A673 (cell line): ENCODE measurements at regions not wholly inside any gene's neighbourhood (a gene's known extent, or its start where the extent isn't known, plus 50 kb on each side); places are given as distances from the start of the nearest gene placed in this dataset.

ENCODE experiments used
- BruUV-seq: library from RNA; stranded (reverse); fragments of 400-500 nt; replicated peaks from 2 replicates; lab custom pipeline; 2021; lab: Mats Ljungman, UMichigan
- CTCF ChIA-PET: fragments of 300-600 bp; sonication (Branson Sonifier 250); formaldehyde crosslinking; loops from one replicate; lab custom pipeline; 2022; ENCODE audit warnings: antibody characterized with exemption; lab: Charles Lee
- POLR2A ChIA-PET: fragments of 300-600 bp; sonication (Branson Sonifier 250); formaldehyde crosslinking; loops from one replicate; lab custom pipeline; 2022; ENCODE audit warnings: antibody characterized with exemption; ENCODE audit not compliant: low non-redundant PET; lab: Charles Lee
- DNase-seq: peaks from one replicate; pipeline ENCODE4 v3.0.0-alpha.2; 2015; ENCODE audit warnings: low spot score
- H3K27ac ChIP-seq: fragments of 200-600 bp; sonication (generic); 2 replicates; pipeline ENCODE4 v1.5.1; 2016; ENCODE audit warnings: mixed run types, low read depth, mild to moderate bottlenecking, mixed read lengths, antibody characterized with exemption, low read length; ENCODE audit not compliant: poor library complexity, severe bottlenecking
- H3K27me3 ChIP-seq: fragments of 200-600 bp; sonication (generic); replicated peaks from 2 replicates; pipeline ENCODE4 v1.6.1; 2017; ENCODE audit warnings: mixed run types, low read depth, mild to moderate bottlenecking, mixed read lengths, antibody characterized with exemption, low read length; ENCODE audit not compliant: insufficient read depth, poor library complexity
- H3K36me3 ChIP-seq: fragments of 200-600 bp; sonication (generic); 2 replicates; pipeline ENCODE4 v1.6.1; 2016; ENCODE audit warnings: mixed run types, mild to moderate bottlenecking, mixed read lengths, antibody characterized with exemption, low read length; ENCODE audit not compliant: insufficient read depth, poor library complexity, severe bottlenecking
- H3K4me1 ChIP-seq: fragments of 200-600 bp; sonication (generic); 2 replicates; pipeline ENCODE4 v1.6.1; 2017; ENCODE audit warnings: mixed run types, mild to moderate bottlenecking, mixed read lengths, antibody characterized with exemption, low read length; ENCODE audit not compliant: insufficient read depth, poor library complexity, severe bottlenecking
- H3K4me3 ChIP-seq: fragments of 200-600 bp; sonication (generic); 2 replicates; pipeline ENCODE4 v1.5.1; 2016; ENCODE audit warnings: low read depth, mixed run types, mild to moderate bottlenecking, mixed read lengths, low read length; ENCODE audit not compliant: poor library complexity, severe bottlenecking
- H3K9me3 ChIP-seq: fragments of 200-600 bp; sonication (generic); 2 replicates; pipeline ENCODE4 v1.6.1; 2016; ENCODE audit warnings: mixed run types, low read depth, mild to moderate bottlenecking, mixed read lengths, antibody characterized with exemption, low read length; ENCODE audit not compliant: poor library complexity, severe bottlenecking
- EZH2 ChIP-seq: fragments of 200-600 bp; sonication (generic); IDR thresholded peaks from 2 replicates; pipeline ENCODE4 v1.6.1; 2017; ENCODE audit warnings: borderline replicate concordance, low read depth, mild to moderate bottlenecking, mixed read lengths, antibody characterized with exemption, low read length; ENCODE audit not compliant: poor library complexity, severe bottlenecking
- intact Hi-C: fragments of 100-400 bp; cut with micrococcal nuclease; formaldehyde crosslinking; loops from one replicate; pipeline ENCODE4 v1.10.0; 2022; ENCODE audit not compliant: unreplicated experiment
- TF ChIP-seq, protein P1 (sequence below): fragments of 300-800, 200-600 bp; sonication (generic); conservative IDR thresholded peaks from 2 replicates; pipeline ENCODE4 v1.5.1; 2017; ENCODE audit warnings: low read depth, mild to moderate bottlenecking, antibody characterized with exemption, low read length, moderate library complexity, mixed read lengths

DNA sequence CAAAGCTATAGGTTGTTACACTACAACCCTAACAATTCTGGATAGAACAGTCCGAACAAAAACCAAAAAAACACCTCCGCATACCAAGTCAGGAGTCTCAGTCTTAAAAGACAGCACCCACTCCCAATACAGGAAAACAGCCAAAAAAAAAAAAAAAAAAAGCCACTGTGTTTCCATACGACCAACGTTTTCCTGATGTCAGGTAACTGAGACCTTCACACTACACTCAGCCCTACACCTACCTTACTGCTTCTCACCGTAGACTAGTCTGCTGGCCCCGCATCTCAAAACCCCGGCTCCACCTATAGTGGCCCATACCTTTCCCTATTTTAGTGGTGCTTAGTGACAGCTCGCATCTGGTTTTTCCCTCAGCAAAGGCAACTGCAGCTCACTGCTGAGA, 339.5 kb upstream of the ADAMTS9 start:
- TF ChIP-seq EZH2: no peak
- TF ChIP-seq, protein P1, sequence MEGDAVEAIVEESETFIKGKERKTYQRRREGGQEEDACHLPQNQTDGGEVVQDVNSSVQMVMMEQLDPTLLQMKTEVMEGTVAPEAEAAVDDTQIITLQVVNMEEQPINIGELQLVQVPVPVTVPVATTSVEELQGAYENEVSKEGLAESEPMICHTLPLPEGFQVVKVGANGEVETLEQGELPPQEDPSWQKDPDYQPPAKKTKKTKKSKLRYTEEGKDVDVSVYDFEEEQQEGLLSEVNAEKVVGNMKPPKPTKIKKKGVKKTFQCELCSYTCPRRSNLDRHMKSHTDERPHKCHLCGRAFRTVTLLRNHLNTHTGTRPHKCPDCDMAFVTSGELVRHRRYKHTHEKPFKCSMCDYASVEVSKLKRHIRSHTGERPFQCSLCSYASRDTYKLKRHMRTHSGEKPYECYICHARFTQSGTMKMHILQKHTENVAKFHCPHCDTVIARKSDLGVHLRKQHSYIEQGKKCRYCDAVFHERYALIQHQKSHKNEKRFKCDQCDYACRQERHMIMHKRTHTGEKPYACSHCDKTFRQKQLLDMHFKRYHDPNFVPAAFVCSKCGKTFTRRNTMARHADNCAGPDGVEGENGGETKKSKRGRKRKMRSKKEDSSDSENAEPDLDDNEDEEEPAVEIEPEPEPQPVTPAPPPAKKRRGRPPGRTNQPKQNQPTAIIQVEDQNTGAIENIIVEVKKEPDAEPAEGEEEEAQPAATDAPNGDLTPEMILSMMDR: no peak
- no peak overlapping the region for H3K27ac ChIP-seq
- H3K27me3 ChIP-seq: no peaks in the 10 kb centered on the region
- POLR2A ChIA-PET: no interaction called here
- intact Hi-C loops: no loop called here
- no peak overlapping the region for H3K4me3 ChIP-seq
- H3K9me3 ChIP-seq: no peaks in the 10 kb centered on the region
- no peaks in the 10 kb centered on the region for H3K36me3 ChIP-seq
- no peaks in the 10 kb centered on the region for H3K4me1 ChIP-seq
- DNase-seq: no peak
- CTCF ChIA-PET: interaction anchor here (0.7 kb wide), 1 partner anchor 36 kb away, joined by 8 read pairs; no protein-coding TSS in a partner anchor
- BruUV-seq: no TSS peak

DNA sequence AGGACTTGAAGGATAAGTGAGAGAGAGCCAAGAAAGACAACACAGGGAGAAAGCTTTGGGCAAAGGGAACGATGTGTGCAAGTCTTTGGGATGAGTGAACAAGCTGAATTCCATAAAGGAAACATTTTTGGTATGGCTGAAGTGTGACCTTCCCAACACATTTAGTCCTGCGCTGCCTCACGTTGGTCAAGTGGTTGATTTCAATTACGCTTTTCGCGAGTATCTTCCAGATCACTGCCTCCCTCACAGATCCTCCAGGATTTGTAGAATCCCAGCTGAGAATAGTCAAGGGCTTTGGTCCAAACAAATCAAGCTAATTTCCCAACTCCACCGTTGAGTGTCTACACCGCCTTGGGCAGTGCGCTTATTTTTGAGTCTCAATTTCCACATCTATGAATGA, 338.4 kb upstream of the ADAMTS9 start:
- ChIA-PET POLR2A (no interaction called here), CTCF (no interaction called here)
- DNase-seq: no peak
- Histone ChIP-seq H3K4me1 (no peaks in the 10 kb centered on the region), H3K36me3 (no peaks in the 10 kb centered on the region), H3K9me3 (no peaks in the 10 kb centered on the region), H3K27me3 (no peaks in the 10 kb centered on the region), H3K4me3 (no peak overlapping the region), H3K27ac (no peak overlapping the region)
- intact Hi-C loops: no loop called here
- TF ChIP-seq, protein P1: no peak
- no TSS peak for BruUV-seq

DNA sequence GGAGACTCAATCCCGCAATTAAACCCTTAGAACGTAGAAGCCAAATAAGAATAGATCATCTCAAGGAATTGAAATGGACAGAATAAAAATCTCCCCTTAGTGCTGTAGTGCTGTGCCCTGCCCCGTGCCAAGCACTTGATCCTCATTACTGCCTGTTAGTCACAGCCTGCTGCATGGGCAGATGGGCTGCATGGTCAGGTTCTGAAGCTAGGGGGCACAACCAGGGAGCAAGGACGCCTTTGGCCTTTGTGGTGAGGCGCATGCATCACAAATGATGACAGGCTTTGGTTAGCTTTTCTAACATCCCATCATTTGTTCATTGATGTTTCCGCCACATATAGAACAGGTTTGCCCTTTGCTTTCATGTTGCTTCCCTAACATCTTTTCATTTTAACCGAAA, 336.3 kb upstream of the ADAMTS9 start:
- no peak for TF ChIP-seq EZH2
- TF ChIP-seq, protein P1: peak; percentile 17; the same call in 1 of the 2 replicates
- ChIA-PET POLR2A (no interaction called here), CTCF (no interaction called here)
- intact Hi-C loops: no loop called here
- BruUV-seq: no TSS peak
- no peaks in the 10 kb centered on the region for H3K36me3 ChIP-seq
- H3K9me3 ChIP-seq: no peaks in the 10 kb centered on the region
- H3K4me1 ChIP-seq: no peaks in the 10 kb centered on the region
- no peak overlapping the region for H3K4me3 ChIP-seq
- H3K27me3 ChIP-seq: no peaks in the 10 kb centered on the region
- DNase-seq: no peak
- no peak overlapping the region for H3K27ac ChIP-seq
